GM12874 (cell line): ENCODE measurements at regions not wholly inside any gene's neighbourhood (a gene's known extent, or its start where the extent isn't known, plus 50 kb on each side); places are given as distances from the start of the nearest gene placed in this dataset.

Experiments used
- TF ChIP-seq, protein P1 (sequence below): IDR thresholded peaks from 2 replicates; pipeline ENCODE4 v1.5.1; 2011; ENCODE audit warnings: low read depth, mild to moderate bottlenecking, control low read depth, low read length, moderate library complexity; ENCODE audit not compliant: insufficient read depth

DNA sequence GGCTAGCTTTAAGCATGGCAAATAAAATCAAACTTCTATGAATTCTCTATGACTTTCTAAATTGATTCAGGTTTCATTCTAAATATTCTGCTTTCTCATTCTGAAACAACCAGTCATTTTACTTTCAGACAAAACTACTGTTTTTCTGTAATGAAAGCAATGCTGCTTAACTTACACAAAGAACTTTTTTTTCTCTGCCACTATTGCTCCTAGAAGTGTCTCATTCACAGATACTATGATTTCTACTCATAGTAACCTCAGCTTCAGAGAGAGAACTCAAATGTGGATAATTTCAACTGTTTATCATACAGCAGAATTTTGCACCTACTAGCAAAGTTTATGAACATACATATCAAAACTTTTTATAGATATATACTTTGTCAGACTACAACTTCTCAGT lies 724.6 kb downstream of the SLITRK5 start:
- TF ChIP-seq, protein P1, sequence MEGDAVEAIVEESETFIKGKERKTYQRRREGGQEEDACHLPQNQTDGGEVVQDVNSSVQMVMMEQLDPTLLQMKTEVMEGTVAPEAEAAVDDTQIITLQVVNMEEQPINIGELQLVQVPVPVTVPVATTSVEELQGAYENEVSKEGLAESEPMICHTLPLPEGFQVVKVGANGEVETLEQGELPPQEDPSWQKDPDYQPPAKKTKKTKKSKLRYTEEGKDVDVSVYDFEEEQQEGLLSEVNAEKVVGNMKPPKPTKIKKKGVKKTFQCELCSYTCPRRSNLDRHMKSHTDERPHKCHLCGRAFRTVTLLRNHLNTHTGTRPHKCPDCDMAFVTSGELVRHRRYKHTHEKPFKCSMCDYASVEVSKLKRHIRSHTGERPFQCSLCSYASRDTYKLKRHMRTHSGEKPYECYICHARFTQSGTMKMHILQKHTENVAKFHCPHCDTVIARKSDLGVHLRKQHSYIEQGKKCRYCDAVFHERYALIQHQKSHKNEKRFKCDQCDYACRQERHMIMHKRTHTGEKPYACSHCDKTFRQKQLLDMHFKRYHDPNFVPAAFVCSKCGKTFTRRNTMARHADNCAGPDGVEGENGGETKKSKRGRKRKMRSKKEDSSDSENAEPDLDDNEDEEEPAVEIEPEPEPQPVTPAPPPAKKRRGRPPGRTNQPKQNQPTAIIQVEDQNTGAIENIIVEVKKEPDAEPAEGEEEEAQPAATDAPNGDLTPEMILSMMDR, result no peak

GRCh38 chr13:88411696-88412095 lies 740.5 kb downstream of the SLITRK5 start:
- TF ChIP-seq, protein P1, result no peak

DNA sequence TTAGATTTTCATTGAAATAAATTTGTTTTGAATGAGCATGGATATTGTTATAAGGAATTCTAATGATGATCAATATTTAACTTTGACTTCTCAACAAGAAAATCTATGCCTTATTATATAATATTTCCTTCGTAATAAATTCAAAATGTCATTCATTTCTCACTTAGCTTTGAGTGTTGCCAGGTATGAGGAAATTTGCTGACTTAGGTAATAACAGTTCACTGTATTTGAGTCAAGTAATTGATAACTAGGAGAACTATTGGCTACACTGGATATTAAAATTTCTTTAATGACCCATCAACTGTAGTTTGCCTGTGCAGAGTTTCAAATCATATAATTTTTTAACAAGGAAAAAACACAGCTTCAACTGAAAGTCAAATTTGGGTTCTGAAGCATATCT lies 746.6 kb downstream of the SLITRK5 start:
- TF ChIP-seq, protein P1, result no peak

- TF ChIP-seq, protein P1, result no peak
Measured at GRCh38 chr13:88424463-88424862, 753.3 kb downstream of the SLITRK5 start.

DNA sequence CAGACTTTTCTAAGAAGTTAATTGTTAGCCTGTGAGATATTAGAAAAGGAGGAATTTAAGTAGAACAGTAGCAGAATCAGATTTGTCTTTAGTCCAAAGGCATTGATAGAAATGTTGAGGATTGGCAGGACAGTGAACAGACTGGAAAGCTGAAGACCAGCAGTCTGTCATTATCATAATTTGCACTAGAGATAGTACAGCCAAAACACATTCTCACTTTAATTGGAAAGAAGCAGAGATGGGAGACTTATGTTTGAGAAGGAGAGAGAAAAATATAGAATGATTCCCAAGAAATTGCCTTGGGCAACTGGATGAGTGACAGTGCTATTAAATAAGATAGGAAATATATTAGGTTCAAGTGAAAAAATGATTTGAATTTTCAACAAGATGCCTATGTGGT lies 755.5 kb downstream of the SLITRK5 start:
- TF ChIP-seq, protein P1, result no peak

DNA sequence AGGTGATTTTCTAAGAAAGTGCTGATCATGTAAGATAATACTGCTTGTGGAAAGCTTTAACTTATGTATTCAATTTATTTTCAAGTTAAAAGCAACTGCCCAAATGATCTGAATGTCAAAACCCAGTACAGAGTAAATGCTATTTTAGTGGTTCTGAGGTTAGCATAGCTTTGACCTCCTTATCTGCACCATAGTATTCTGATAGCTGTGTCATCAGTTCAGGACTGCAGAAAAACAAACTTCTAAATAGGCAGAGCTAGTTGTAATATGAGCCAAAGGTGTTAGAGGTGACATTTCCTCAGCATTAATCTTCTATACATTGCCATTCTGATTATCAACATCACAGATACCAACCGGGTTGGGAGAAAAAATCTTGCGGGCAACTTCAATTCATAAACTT lies 758.7 kb downstream of the SLITRK5 start:
- TF ChIP-seq, protein P1, result no peak

- TF ChIP-seq, protein P1, result no peak
Measured at GRCh38 chr13:88434953-88435352, 763.8 kb downstream of the SLITRK5 start.

- TF ChIP-seq, protein P1, result no peak
Measured at GRCh38 chr13:88436974-88437373, 765.8 kb downstream of the SLITRK5 start.
